HG02759 (cell line): ENCODE measurements at regions not wholly inside any gene's neighbourhood (a gene's known extent, or its start where the extent isn't known, plus 50 kb on each side); places are given as distances from the start of the nearest gene placed in this dataset.

Experiments
- ATAC-seq: cut with Tn5 transposase; IDR thresholded peaks from one replicate; pipeline ENCODE4 v1.9.1; 2021; ENCODE audit warnings: mild to moderate bottlenecking, moderate library complexity; ENCODE audit not compliant: unreplicated experiment

GRCh38 chr12:40615590-40615989, 76.6 kb upstream of the CNTN1 start:
- no peak for ATAC-seq

GRCh38 chr12:40616383-40616915, 75.8 kb upstream of the CNTN1 start:
- no peak for ATAC-seq

- ATAC-seq: no peak
These were observed 73.6 kb upstream of the CNTN1 start for GRCh38 chr12:40618636-40619035.

GRCh38 chr12:40620564-40621019, 71.6 kb upstream of the CNTN1 start:
- no peak for ATAC-seq

- no peak for ATAC-seq
These were observed 69.9 kb upstream of the CNTN1 start for GRCh38 chr12:40622246-40622838.

GRCh38 chr12:40632171-40632570, 60.1 kb upstream of the CNTN1 start:
- no peak for ATAC-seq

GRCh38 chr12:40632933-40633332, 59.3 kb upstream of the CNTN1 start:
- no peak for ATAC-seq

GRCh38 chr12:40634517-40635131, 57.6 kb upstream of the CNTN1 start:
- no peak for ATAC-seq

- ATAC-seq: no peak
These were observed 57.0 kb upstream of the CNTN1 start for GRCh38 chr12:40635141-40635731.
